ENCODE measurements at regions not wholly inside any gene's neighbourhood (a gene's known extent, or its start where the extent isn't known, plus 50 kb on each side); places are given as distances from the start of the nearest gene placed in this dataset.

- H3K36me3 ChIP-seq (ENCODE audit: insufficient read depth, low read length) = no peaks in the 10 kb centered on the region
- H2AFZ ChIP-seq (ENCODE audit: low read length) = peak overlapping the region; percentile 58; the same call in 1 of the 2 replicates
- H3K4me2 ChIP-seq (ENCODE audit: low read length) = peak overlapping the region; percentile 96
- H4K20me1 ChIP-seq (ENCODE audit: insufficient read depth, low read length) = no peaks in the 10 kb centered on the region
- peak overlapping the region; percentile 80 for H3K9ac ChIP-seq (ENCODE audit: low read length)
- peaks cover 29% of the 10 kb centered on the region for H3K4me1 ChIP-seq (ENCODE audit: insufficient read depth, low read length, severe bottlenecking)
- TF ChIP-seq EZH2 (IDR thresholded peaks at IDR 0.05; ENCODE audit: borderline replicate concordance, low read length) (no peak), CTCF (IDR thresholded peaks at IDR 0.05; ENCODE audit: low read length) (no peak)
- H3K9me3 ChIP-seq (ENCODE audit: low read length) = no peaks in the 10 kb centered on the region
- H3K27me3 ChIP-seq (ENCODE audit: insufficient read depth, low read length) = no peaks in the 10 kb centered on the region
- no peaks in the 10 kb centered on the region for H3F3A ChIP-seq (ENCODE audit: insufficient read depth, low read length)
- H3K79me2 ChIP-seq (ENCODE audit: insufficient read depth, low read length) = no peaks in the 10 kb centered on the region
- peak overlapping the region; percentile 69 for H3K27ac ChIP-seq (ENCODE audit: low read depth, low read length, poor library complexity, severe bottlenecking)
- no peaks in the 10 kb centered on the region for H3K9me2 ChIP-seq (ENCODE audit: low read depth, low read length)
- peak overlapping the region; percentile 61 for H3K4me3 ChIP-seq (ENCODE audit: low read depth, low read length, poor library complexity, severe bottlenecking)
Observed at GRCh38 chrY:15424665-15425132, 900.4 kb downstream of the NLGN4Y start.

DNA sequence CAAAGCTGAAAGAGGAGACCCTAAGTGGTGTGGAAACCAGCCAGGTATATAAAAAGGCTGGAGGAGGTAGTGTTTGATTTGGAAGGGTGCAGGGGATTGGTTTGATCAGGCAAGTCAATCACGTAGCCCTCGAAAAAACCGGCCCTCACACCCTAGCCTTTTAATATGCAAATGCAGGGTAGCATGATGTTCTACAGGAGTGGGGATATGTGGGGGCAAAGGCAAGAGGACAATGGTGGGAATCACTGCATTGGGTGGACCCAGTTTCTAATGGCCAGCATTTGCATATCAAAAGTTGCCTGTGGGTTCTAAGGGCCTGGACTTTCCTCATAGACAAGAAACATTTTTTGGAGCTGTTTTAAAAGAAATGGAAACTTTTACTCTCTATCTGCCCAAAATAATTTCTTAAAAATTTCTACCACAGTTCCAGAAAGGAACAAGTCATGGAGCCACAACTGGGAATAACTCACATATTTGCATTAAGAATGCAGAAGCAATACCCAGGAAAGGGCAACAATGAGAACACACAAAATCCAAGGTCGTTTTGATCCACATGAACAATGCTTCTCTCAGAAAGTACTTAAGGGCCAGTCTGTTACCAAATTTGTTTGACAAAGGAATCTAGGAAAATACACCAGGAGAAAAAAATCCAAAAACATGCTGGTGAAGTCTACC is 915.8 kb downstream of the NLGN4Y start:
- Histone ChIP-seq H3K4me1 (ENCODE audit: insufficient read depth, low read length, severe bottlenecking) (peaks cover 28% of the 10 kb centered on the region), H3K4me2 (ENCODE audit: low read length) (no peak overlapping the region; the same call in 1 of the 2 replicates), H3K9me2 (ENCODE audit: low read depth, low read length) (no peaks in the 10 kb centered on the region), H3K27me3 (ENCODE audit: insufficient read depth, low read length) (no peaks in the 10 kb centered on the region), H3K9ac (ENCODE audit: low read length) (no peak overlapping the region), H4K20me1 (ENCODE audit: insufficient read depth, low read length) (no peaks in the 10 kb centered on the region), H3K79me2 (ENCODE audit: insufficient read depth, low read length) (no peaks in the 10 kb centered on the region), H3K27ac (ENCODE audit: low read depth, low read length, poor library complexity, severe bottlenecking) (peak overlapping the region; percentile 35), H3K4me3 (ENCODE audit: low read depth, low read length, poor library complexity, severe bottlenecking) (no peak overlapping the region), H3K36me3 (ENCODE audit: insufficient read depth, low read length) (no peaks in the 10 kb centered on the region; the same call in 1 of the 2 replicates), H3K9me3 (ENCODE audit: low read length) (no peaks in the 10 kb centered on the region), H2AFZ (ENCODE audit: low read length) (no peak overlapping the region), H3F3A (ENCODE audit: insufficient read depth, low read length) (no peaks in the 10 kb centered on the region)
- no peak for TF ChIP-seq EZH2 (IDR thresholded peaks at IDR 0.05; ENCODE audit: borderline replicate concordance, low read length)
- no peak for TF ChIP-seq CTCF (IDR thresholded peaks at IDR 0.05; ENCODE audit: low read length)

DNA sequence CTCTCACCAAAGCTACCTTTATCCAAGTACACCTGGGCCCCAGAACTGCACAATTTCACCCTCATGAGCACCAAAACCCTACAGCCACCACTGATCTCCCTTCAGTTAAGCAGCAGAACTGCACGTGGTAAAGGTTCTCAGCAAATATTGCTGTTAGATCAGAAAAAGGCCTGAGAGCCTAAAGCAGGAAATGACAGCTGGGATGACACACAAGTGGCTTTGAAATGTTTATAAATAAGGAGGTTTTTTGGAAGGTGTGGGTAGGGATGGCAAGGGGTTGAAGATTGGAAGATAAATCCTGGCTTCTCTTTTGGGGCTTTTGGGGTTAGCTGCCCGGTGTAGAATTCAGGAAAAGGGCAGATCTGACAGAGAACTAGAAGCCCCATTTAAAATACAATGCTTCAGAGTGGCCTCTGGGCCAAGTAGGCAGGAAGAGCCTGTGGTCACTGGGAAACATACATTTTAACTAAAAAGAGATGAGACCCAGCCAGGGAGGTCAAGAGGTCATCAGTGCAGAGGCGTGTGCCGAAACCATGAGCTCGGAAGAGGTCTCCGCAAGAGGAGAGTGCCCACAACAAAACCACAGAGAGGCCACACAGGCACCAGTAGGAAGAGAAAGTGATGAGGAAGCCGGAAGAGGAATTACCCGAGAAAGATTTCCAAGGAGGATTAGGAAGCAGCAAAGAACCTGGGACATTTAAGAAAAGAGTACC is 916.5 kb downstream of the NLGN4Y start:
- no peaks in the 10 kb centered on the region for H3K9me3 ChIP-seq (ENCODE audit: low read length)
- H3K27me3 ChIP-seq (ENCODE audit: insufficient read depth, low read length) = no peaks in the 10 kb centered on the region
- H2AFZ ChIP-seq (ENCODE audit: low read length) = no peak overlapping the region; the same call in 1 of the 2 replicates
- no peak overlapping the region; the same call in 1 of the 2 replicates for H3K4me2 ChIP-seq (ENCODE audit: low read length)
- H3K9me2 ChIP-seq (ENCODE audit: low read depth, low read length) = no peaks in the 10 kb centered on the region
- peaks cover 28% of the 10 kb centered on the region for H3K4me1 ChIP-seq (ENCODE audit: insufficient read depth, low read length, severe bottlenecking)
- peak overlapping the region; percentile 35 for H3K27ac ChIP-seq (ENCODE audit: low read depth, low read length, poor library complexity, severe bottlenecking)
- no peak overlapping the region for H3K9ac ChIP-seq (ENCODE audit: low read length)
- no peak overlapping the region for H3K4me3 ChIP-seq (ENCODE audit: low read depth, low read length, poor library complexity, severe bottlenecking)
- no peaks in the 10 kb centered on the region; the same call in 1 of the 2 replicates for H3K36me3 ChIP-seq (ENCODE audit: insufficient read depth, low read length)
- no peak for TF ChIP-seq CTCF (IDR thresholded peaks at IDR 0.05; ENCODE audit: low read length)
- TF ChIP-seq EZH2 (IDR thresholded peaks at IDR 0.05; ENCODE audit: borderline replicate concordance, low read length) = no peak
- H3F3A ChIP-seq (ENCODE audit: insufficient read depth, low read length) = no peaks in the 10 kb centered on the region
- H4K20me1 ChIP-seq (ENCODE audit: insufficient read depth, low read length) = no peaks in the 10 kb centered on the region
- H3K79me2 ChIP-seq (ENCODE audit: insufficient read depth, low read length) = no peaks in the 10 kb centered on the region

Data from OCI-LY1 (cell line).